ENCODE measurements at regions not wholly inside any gene's neighbourhood (a gene's known extent, or its start where the extent isn't known, plus 50 kb on each side); places are given as distances from the start of the nearest gene placed in this dataset.

- DNase-seq: no peak
- Histone ChIP-seq H2AK5ac (ENCODE audit: low read length, severe bottlenecking) (peak overlapping the region; percentile 47), H3K14ac (ENCODE audit: low read length in 2 of 2) (no peak overlapping the region), H3K79me1 (replicated peaks; ENCODE audit: low read length, poor library complexity, severe bottlenecking) (no peaks in the 10 kb centered on the region), H3K36me3 (ENCODE audit: control insufficient read depth in 1 of 2, insufficient read depth in 2 of 2, low read depth in 1 of 2, low read length in 2 of 2) (no peaks in the 10 kb centered on the region), H3K27me3 (ENCODE audit: control insufficient read depth in 1 of 2, insufficient read depth in 1 of 2, low read length in 2 of 2) (no peaks in the 10 kb centered on the region), H3K9me3 (ENCODE audit: control insufficient read depth, low read length) (no peaks in the 10 kb centered on the region), H3K9ac (ENCODE audit: low read length) (no peak overlapping the region), H4K8ac (ENCODE audit: low read length) (peak overlapping the region; percentile 33), H4K91ac (ENCODE audit: low read length) (peak overlapping the region; percentile 80), H2BK15ac (ENCODE audit: low read depth, poor library complexity, severe bottlenecking) (no peak overlapping the region), H3K18ac (ENCODE audit: low read depth in 1 of 2, low read length in 2 of 2) (peak overlapping the region in 1 of 2 experiments; percentile 34), H3K27ac (ENCODE audit: low read length, poor library complexity, severe bottlenecking) (no peak overlapping the region), H2BK12ac (ENCODE audit: low read length in 2 of 2) (no peak overlapping the region), H3K4me1 (ENCODE audit: control insufficient read depth, insufficient read depth, low read depth, low read length) (peaks cover 4% of the 10 kb centered on the region), H3K4ac (ENCODE audit: low read depth in 1 of 2, low read length in 2 of 2) (no peak overlapping the region), H2BK5ac (ENCODE audit: low read depth, low read length, poor library complexity, severe bottlenecking) (no peak overlapping the region), H2BK120ac (ENCODE audit: low read depth, low read length) (no peak overlapping the region), H3K23ac (ENCODE audit: low read length in 2 of 2) (no peak overlapping the region), H3K4me2 (ENCODE audit: low read length, poor library complexity, severe bottlenecking) (no peak overlapping the region), H2AFZ (ENCODE audit: low read depth, low read length) (no peak overlapping the region), H3K4me3 (ENCODE audit: insufficient read depth in 1 of 2, low read depth in 1 of 2, low read length in 2 of 2) (no peak overlapping the region)
- WGBS: 94% methylated on average over 1 of the region's 1 CpG
These were observed 83.0 kb upstream of the DCLK2 start for GRCh38 chr4:149995134-149995756.

DNA sequence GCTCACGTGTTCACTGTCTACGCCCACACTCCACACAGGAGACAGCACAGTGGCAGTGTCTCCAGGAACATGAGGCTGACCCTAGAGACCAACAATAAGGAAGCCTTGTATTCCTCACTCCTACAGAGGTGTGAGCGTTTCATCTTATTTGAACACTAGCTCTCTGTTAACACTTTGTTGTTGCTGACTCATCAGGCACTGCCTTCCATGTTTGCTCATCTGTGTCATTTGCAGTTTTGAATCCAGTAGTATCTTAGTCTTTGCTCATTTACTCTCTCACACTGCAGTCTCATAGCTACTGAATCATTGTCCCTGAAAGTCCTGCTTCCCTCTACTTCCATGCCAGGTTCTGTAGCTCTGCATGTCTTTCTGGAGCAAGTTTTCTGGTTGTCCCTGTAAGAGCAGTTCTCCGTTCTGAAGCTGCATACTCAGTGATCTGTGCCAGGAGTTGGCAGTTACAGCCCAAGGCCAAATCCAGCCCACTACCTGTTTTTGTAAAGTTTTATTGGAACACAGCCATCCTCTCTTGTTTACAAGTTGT lies 80.3 kb upstream of the DCLK2 start:
- Histone ChIP-seq H3K14ac (ENCODE audit: low read length in 2 of 2) (no peak overlapping the region), H2BK12ac (ENCODE audit: low read length in 2 of 2) (peak overlapping the region in 1 of 2 experiments; percentile 59), H2AK5ac (ENCODE audit: low read length, severe bottlenecking) (no peak overlapping the region), H3K23ac (ENCODE audit: low read length in 2 of 2) (no peak overlapping the region), H3K27me3 (ENCODE audit: control insufficient read depth in 1 of 2, insufficient read depth in 1 of 2, low read length in 2 of 2) (no peaks in the 10 kb centered on the region), H2BK15ac (ENCODE audit: low read depth, poor library complexity, severe bottlenecking) (no peak overlapping the region), H2BK120ac (ENCODE audit: low read depth, low read length) (no peak overlapping the region), H3K36me3 (ENCODE audit: control insufficient read depth in 1 of 2, insufficient read depth in 2 of 2, low read depth in 1 of 2, low read length in 2 of 2) (no peaks in the 10 kb centered on the region), H3K9ac (ENCODE audit: low read length) (no peak overlapping the region), H4K91ac (ENCODE audit: low read length) (no peak overlapping the region), H3K79me1 (replicated peaks; ENCODE audit: low read length, poor library complexity, severe bottlenecking) (no peaks in the 10 kb centered on the region), H4K8ac (ENCODE audit: low read length) (peak overlapping the region; percentile 56), H3K4ac (ENCODE audit: low read depth in 1 of 2, low read length in 2 of 2) (no peak overlapping the region), H3K18ac (ENCODE audit: low read depth in 1 of 2, low read length in 2 of 2) (peak overlapping the region in 1 of 2 experiments; percentile 30), H2AFZ (ENCODE audit: low read depth, low read length) (peak overlapping the region; percentile 3), H2BK5ac (ENCODE audit: low read depth, low read length, poor library complexity, severe bottlenecking) (no peak overlapping the region), H3K4me1 (ENCODE audit: control insufficient read depth, insufficient read depth, low read depth, low read length) (peaks cover 4% of the 10 kb centered on the region), H3K27ac (ENCODE audit: low read length, poor library complexity, severe bottlenecking) (peak overlapping the region; percentile 78), H3K4me3 (ENCODE audit: insufficient read depth in 1 of 2, low read depth in 1 of 2, low read length in 2 of 2) (no peak overlapping the region), H3K9me3 (ENCODE audit: control insufficient read depth, low read length) (no peaks in the 10 kb centered on the region), H3K4me2 (ENCODE audit: low read length, poor library complexity, severe bottlenecking) (no peak overlapping the region)
- 51% methylated on average over 4 of the region's 4 CpGs for WGBS
- DNase-seq: peak; percentile 51

GRCh38 chr4:149999485-150000074 lies 78.7 kb upstream of the DCLK2 start:
- H4K8ac ChIP-seq (ENCODE audit: low read length): no peak overlapping the region
- no peak overlapping the region for H3K23ac ChIP-seq (ENCODE audit: low read length in 2 of 2)
- H3K36me3 ChIP-seq (ENCODE audit: control insufficient read depth in 1 of 2, insufficient read depth in 2 of 2, low read depth in 1 of 2, low read length in 2 of 2): no peaks in the 10 kb centered on the region
- H4K91ac ChIP-seq (ENCODE audit: low read length): no peak overlapping the region
- H2BK5ac ChIP-seq (ENCODE audit: low read depth, low read length, poor library complexity, severe bottlenecking): no peak overlapping the region
- no peak overlapping the region for H2AFZ ChIP-seq (ENCODE audit: low read depth, low read length)
- H2BK15ac ChIP-seq (ENCODE audit: low read depth, poor library complexity, severe bottlenecking): no peak overlapping the region
- WGBS: 45% methylated on average over 3 of the region's 3 CpGs
- H3K14ac ChIP-seq (ENCODE audit: low read length in 2 of 2): no peak overlapping the region
- H3K79me1 ChIP-seq (replicated peaks; ENCODE audit: low read length, poor library complexity, severe bottlenecking): no peaks in the 10 kb centered on the region
- H2BK120ac ChIP-seq (ENCODE audit: low read depth, low read length): no peak overlapping the region
- no peak overlapping the region for H3K18ac ChIP-seq (ENCODE audit: low read depth in 1 of 2, low read length in 2 of 2)
- H3K4me1 ChIP-seq (ENCODE audit: control insufficient read depth, insufficient read depth, low read depth, low read length): peaks cover 4% of the 10 kb centered on the region
- H2BK12ac ChIP-seq (ENCODE audit: low read length in 2 of 2): no peak overlapping the region
- no peaks in the 10 kb centered on the region for H3K27me3 ChIP-seq (ENCODE audit: control insufficient read depth in 1 of 2, insufficient read depth in 1 of 2, low read length in 2 of 2)
- no peak overlapping the region for H3K4ac ChIP-seq (ENCODE audit: low read depth in 1 of 2, low read length in 2 of 2)
- H3K9ac ChIP-seq (ENCODE audit: low read length): no peak overlapping the region
- no peak overlapping the region for H2AK5ac ChIP-seq (ENCODE audit: low read length, severe bottlenecking)
- H3K4me3 ChIP-seq (ENCODE audit: insufficient read depth in 1 of 2, low read depth in 1 of 2, low read length in 2 of 2): no peak overlapping the region
- no peak overlapping the region for H3K27ac ChIP-seq (ENCODE audit: low read length, poor library complexity, severe bottlenecking)
- no peaks in the 10 kb centered on the region for H3K9me3 ChIP-seq (ENCODE audit: control insufficient read depth, low read length)
- H3K4me2 ChIP-seq (ENCODE audit: low read length, poor library complexity, severe bottlenecking): no peak overlapping the region
- DNase-seq: peak; percentile 72

DNA sequence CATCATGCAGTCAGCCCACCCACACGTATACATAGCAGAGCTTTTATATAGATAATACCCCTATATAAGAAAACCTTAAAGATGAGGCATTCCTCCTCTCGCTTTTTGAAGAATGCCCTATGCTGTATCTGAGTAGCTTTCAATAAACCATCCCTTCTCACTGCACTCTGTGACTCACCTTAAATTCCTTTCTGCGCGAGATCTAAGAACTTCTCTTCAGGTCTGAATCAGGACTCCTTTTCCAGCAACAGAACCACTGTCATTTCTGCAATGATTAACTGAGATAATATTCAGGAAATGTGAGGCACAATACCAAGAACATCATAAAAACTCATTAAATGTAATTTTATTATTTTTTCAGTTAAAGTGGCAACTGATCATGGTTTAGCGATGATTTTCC lies 76.4 kb upstream of the DCLK2 start:
- H3K4me1 ChIP-seq (ENCODE audit: control insufficient read depth, insufficient read depth, low read depth, low read length): peaks cover 7% of the 10 kb centered on the region
- H3K4me3 ChIP-seq (ENCODE audit: insufficient read depth in 1 of 2, low read depth in 1 of 2, low read length in 2 of 2): no peak overlapping the region
- no peak overlapping the region for H4K91ac ChIP-seq (ENCODE audit: low read length)
- no peak overlapping the region for H2BK120ac ChIP-seq (ENCODE audit: low read depth, low read length)
- H3K36me3 ChIP-seq (ENCODE audit: control insufficient read depth in 1 of 2, insufficient read depth in 2 of 2, low read depth in 1 of 2, low read length in 2 of 2): no peaks in the 10 kb centered on the region
- H2AK5ac ChIP-seq (ENCODE audit: low read length, severe bottlenecking): no peak overlapping the region
- H3K4ac ChIP-seq (ENCODE audit: low read depth in 1 of 2, low read length in 2 of 2): no peak overlapping the region
- no peak overlapping the region for H2AFZ ChIP-seq (ENCODE audit: low read depth, low read length)
- H3K23ac ChIP-seq (ENCODE audit: low read length in 2 of 2): no peak overlapping the region
- no peak overlapping the region for H3K18ac ChIP-seq (ENCODE audit: low read depth in 1 of 2, low read length in 2 of 2)
- no peaks in the 10 kb centered on the region for H3K9me3 ChIP-seq (ENCODE audit: control insufficient read depth, low read length)
- H3K27me3 ChIP-seq (ENCODE audit: control insufficient read depth in 1 of 2, insufficient read depth in 1 of 2, low read length in 2 of 2): no peaks in the 10 kb centered on the region
- H4K8ac ChIP-seq (ENCODE audit: low read length): no peak overlapping the region
- peak overlapping the region; percentile 75 for H3K27ac ChIP-seq (ENCODE audit: low read length, poor library complexity, severe bottlenecking)
- no peak overlapping the region for H3K4me2 ChIP-seq (ENCODE audit: low read length, poor library complexity, severe bottlenecking)
- no peak overlapping the region for H3K9ac ChIP-seq (ENCODE audit: low read length)
- H2BK15ac ChIP-seq (ENCODE audit: low read depth, poor library complexity, severe bottlenecking): no peak overlapping the region
- no peaks in the 10 kb centered on the region for H3K79me1 ChIP-seq (replicated peaks; ENCODE audit: low read length, poor library complexity, severe bottlenecking)
- 70% methylated on average over 5 of the region's 5 CpGs for WGBS
- no peak overlapping the region for H2BK12ac ChIP-seq (ENCODE audit: low read length in 2 of 2)
- H3K14ac ChIP-seq (ENCODE audit: low read length in 2 of 2): no peak overlapping the region
- no peak for DNase-seq
- no peak overlapping the region for H2BK5ac ChIP-seq (ENCODE audit: low read depth, low read length, poor library complexity, severe bottlenecking)
